Mesothelial cell of epicardium (in vitro differentiated cells): ENCODE measurements at regions not wholly inside any gene's neighbourhood (a gene's known extent, or its start where the extent isn't known, plus 50 kb on each side); places are given as distances from the start of the nearest gene placed in this dataset.

Experiments used
- DNase-seq, 2 experiments: peaks; one replicate each; pipeline ENCODE4 v3.0.0; 2021; ENCODE audit warnings: low spot score in 2 of 2; ENCODE audit not compliant: unreplicated experiment in 2 of 2
- H3K27ac Mint-ChIP-seq: 2 replicates; pipeline ENCODE4 v1.8.0; 2021; ENCODE audit warnings: mixed read lengths
- H3K27me3 Mint-ChIP-seq: 2 replicates; pipeline ENCODE4 v1.8.0; 2021; ENCODE audit warnings: low read depth, mixed read lengths
- H3K36me3 Mint-ChIP-seq: 2 replicates; pipeline ENCODE4 v1.8.0; 2021; ENCODE audit warnings: mixed read lengths
- H3K4me1 Mint-ChIP-seq: 2 replicates; pipeline ENCODE4 v1.8.0; 2021; ENCODE audit warnings: mixed read lengths
- H3K4me3 Mint-ChIP-seq: 2 replicates; pipeline ENCODE4 v1.8.0; 2021; ENCODE audit warnings: mild to moderate bottlenecking, moderate library complexity, mixed read lengths
- H3K9me3 Mint-ChIP-seq: 2 replicates; pipeline ENCODE4 v1.8.0; 2021; ENCODE audit warnings: mixed read lengths
- CTCF ChIP-seq: fragments of 200-600 bp; sonication (generic); IDR thresholded peaks from one replicate; pipeline ENCODE4 v1.5.0; 2021; ENCODE audit warnings: antibody characterized with exemption; ENCODE audit not compliant: unreplicated experiment

DNA sequence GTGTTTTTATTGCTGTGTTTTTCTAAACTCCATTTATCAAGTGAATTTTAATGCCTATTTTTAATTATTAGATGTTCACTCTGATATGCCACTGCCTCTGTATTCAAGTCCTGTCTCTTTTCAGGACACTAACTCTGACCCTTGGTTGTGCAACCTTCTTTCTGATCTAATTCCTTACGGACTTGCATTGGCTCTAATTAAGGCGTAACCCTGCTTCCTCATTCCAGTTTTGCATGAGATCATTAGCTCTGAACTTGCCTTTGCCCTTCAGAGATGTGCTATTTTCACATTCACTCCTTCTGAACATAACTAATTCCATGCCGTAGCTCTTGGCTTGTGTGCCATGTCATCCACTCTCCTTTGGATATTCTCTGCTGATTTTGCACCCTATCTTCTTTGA is 162.5 kb upstream of the TMEFF2 start:
- peaks cover 7% of the 10 kb centered on the region for H3K4me1 Mint-ChIP-seq
- DNase-seq = no peak
- no peaks in the 10 kb centered on the region for H3K27me3 Mint-ChIP-seq
- no peaks in the 10 kb centered on the region for H3K36me3 Mint-ChIP-seq
- H3K9me3 Mint-ChIP-seq = peaks cover 5% of the 10 kb centered on the region
- H3K4me3 Mint-ChIP-seq = no peak overlapping the region
- H3K27ac Mint-ChIP-seq = no peak overlapping the region
- TF ChIP-seq CTCF = no peak

- Mint-ChIP-seq H3K4me1 (peaks cover 7% of the 10 kb centered on the region), H3K27ac (no peak overlapping the region), H3K4me3 (no peak overlapping the region), H3K27me3 (no peaks in the 10 kb centered on the region), H3K9me3 (peaks cover 5% of the 10 kb centered on the region), H3K36me3 (no peaks in the 10 kb centered on the region)
- DNase-seq = no peak
- no peak for TF ChIP-seq CTCF
These were observed 159.9 kb upstream of the TMEFF2 start for GRCh38 chr2:192354512-192355244.

- Mint-ChIP-seq H3K4me1 (no peaks in the 10 kb centered on the region), H3K27me3 (no peaks in the 10 kb centered on the region), H3K27ac (no peak overlapping the region)
These were observed 152.8 kb upstream of the TMEFF2 start for GRCh38 chr2:192347542-192347941.

GRCh38 chr2:192345287-192345686 is 150.6 kb upstream of the TMEFF2 start:
- Mint-ChIP-seq H3K4me1 (no peaks in the 10 kb centered on the region), H3K27ac (no peak overlapping the region), H3K36me3 (peaks cover 1% of the 10 kb centered on the region), H3K27me3 (no peaks in the 10 kb centered on the region), H3K9me3 (peaks cover 24% of the 10 kb centered on the region), H3K4me3 (no peak overlapping the region)
- no peak for DNase-seq
- no peak for TF ChIP-seq CTCF

More at GRCh38 chr2:192347542-192347941, 152.8 kb upstream of the TMEFF2 start:
- no peak for TF ChIP-seq CTCF
- DNase-seq = no peak
- Mint-ChIP-seq H3K4me3 (no peak overlapping the region), H3K36me3 (peaks cover 1% of the 10 kb centered on the region), H3K9me3 (peaks cover 15% of the 10 kb centered on the region)

GRCh38 chr2:192333642-192334041 is 138.9 kb upstream of the TMEFF2 start:
- DNase-seq = no peak
- Mint-ChIP-seq H3K27ac (no peak overlapping the region), H3K4me1 (no peaks in the 10 kb centered on the region)

More at GRCh38 chr2:192333642-192334041, 138.9 kb upstream of the TMEFF2 start:
- no peak for TF ChIP-seq CTCF
- Mint-ChIP-seq H3K36me3 (no peaks in the 10 kb centered on the region), H3K9me3 (no peaks in the 10 kb centered on the region), H3K4me3 (no peak overlapping the region), H3K27me3 (peaks cover 21% of the 10 kb centered on the region)
